Cerebellar cortex (tissue), 1 donor: ENCODE measurements at regions not wholly inside any gene's neighbourhood (a gene's known extent, or its start where the extent isn't known, plus 50 kb on each side); places are given as distances from the start of the nearest gene placed in this dataset.
"Not testable (repeated sequence)": the region's sequence is repeated elsewhere in the genome, so short reads cannot be mapped to it uniquely, and the experiment has no call there.

ENCODE experiments used
- DNase-seq: peaks from one replicate; pipeline ENCODE4 v3.0.0-alpha.2; 2015; ENCODE audit warnings: low spot score

DNA sequence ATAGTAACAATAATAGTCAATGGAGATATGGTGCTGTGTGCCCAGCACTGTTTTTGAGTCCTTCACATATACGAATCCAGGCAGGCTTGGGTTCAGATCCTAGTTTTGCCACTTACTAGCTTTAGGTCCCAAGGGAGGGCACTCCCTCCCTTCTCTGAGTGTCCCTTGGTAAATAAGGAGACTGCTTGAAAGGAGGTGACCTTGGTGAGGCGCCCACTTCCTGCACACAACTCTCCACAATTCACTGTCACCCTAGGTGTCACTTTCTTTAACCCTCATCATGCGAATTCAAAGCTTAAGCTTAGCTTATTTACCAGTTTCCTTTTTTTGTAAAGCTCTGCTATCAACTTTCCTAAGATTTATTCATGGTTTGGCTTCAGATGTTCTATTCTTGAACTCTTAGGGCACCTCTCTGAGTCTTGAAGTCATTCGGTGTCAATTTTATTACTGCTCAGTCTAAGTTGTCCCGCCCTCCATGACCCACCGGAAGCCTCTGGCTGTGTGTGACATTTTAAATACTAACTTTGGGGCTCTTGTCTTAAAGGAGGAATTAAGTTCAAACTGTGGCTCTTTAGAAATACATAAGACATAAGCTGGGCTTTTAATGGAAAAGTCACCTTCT, 170.7 kb upstream of the ZNF618 start:
- no peak for DNase-seq

DNA sequence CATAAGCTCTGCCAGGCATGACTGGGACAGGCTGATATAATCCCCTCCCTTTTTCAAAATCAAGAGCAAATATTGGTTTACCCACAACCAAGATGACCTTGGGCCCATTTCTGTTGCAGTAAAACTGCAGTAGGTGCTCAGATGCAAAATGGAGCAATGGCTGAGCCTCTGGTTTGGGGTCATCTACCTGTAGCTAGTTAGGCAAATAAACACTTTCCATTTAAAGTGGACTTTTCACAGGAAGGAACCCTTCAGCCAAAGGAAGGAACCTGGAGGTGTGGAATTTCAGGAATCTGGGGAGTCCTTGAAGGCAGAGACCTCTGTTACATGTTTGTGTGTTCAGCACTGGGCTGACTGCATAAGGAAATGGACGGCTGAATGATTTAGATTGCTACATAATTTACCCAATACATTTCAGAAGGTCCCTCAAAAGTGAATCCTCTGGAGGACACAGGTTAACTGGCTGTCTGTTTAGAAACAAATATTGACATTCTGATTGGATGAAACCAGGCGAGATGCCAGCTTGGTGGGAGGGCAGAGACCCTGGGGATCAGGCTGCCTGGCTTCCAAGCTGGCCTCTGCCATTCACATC, 170.1 kb upstream of the ZNF618 start:
- no peak for DNase-seq

DNA sequence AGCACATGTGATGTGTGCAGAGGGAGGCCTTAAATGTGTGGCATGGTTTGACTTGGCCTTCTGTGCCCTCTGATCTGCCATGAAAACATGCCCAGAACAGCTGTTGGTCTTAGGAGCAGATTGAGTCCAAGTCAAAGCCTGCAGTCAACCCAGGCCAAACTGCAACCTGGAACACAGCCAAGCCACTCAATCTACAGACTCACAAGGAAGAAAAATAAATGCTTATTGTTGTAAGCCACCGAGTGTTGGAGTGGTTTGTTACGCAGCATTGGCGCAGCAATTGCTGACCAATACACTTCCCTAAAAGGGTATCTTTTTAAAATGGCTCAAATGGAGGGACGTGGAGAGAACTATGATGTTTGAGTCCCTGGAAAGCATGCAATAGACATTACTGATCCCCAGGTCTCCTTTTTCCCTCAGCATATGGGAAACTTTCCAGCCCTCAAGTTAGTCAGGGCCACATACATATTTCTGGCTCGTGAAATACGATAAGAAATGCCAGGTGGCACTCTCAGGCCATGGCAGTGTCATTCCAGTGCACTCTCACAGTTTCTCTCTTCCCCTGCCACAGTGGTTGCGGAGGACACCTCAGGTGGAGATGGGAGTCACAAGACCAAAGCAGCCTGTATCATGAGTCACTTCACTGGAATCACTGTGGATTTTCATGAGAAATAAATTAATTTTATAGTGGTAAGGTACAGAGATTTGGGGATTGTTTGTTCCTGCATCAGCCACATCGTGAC, 168.0 kb upstream of the ZNF618 start:
- no peak for DNase-seq

DNA sequence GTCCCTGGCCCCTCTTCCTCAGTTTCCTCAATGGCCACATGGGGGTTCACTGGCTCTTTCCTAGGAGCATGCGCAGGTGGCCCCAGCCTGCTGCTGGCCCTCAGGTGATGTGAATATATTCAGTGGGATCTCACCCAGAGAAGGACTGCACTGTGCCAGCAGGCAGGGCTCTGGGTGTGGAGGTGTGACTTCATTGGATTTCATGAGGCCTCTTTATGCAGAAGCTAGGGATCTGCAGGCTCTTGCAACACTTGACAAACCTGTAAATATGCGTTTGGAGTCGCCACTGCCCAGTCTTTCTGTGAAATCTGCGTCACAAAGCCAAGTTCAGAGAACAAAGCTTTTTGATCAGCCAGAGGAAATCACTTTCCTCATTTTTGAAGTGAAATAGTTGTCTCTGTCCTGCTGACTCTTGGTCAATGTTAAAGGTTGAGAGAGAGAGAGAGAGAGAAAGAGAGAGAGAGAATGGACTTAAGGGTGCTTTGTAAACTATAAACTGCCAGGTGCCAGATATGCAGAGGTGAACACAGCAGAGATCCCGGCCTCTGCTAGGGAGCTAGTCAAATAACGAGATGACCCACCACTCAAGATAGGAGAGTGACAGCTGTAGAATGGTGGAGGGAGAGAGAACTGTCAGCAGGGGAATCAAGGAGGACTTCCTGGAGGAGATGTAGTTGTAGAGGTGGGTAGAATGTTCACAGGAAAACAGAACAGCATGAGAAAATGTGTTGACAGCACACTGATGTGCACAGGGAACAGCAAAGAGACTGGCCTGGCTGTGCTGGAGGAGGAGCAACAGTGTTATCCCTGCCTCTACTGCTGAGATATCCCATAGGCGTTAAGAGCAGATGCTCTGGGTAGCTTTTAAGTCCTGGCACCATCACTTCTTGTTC, 167.0 kb upstream of the ZNF618 start:
- DNase-seq, result no peak

- no peak for DNase-seq
Observed at GRCh38 chr9:113709721-113710120, 166.4 kb upstream of the ZNF618 start.

GRCh38 chr9:113711251-113711650, 164.9 kb upstream of the ZNF618 start:
- no peak for DNase-seq

DNA sequence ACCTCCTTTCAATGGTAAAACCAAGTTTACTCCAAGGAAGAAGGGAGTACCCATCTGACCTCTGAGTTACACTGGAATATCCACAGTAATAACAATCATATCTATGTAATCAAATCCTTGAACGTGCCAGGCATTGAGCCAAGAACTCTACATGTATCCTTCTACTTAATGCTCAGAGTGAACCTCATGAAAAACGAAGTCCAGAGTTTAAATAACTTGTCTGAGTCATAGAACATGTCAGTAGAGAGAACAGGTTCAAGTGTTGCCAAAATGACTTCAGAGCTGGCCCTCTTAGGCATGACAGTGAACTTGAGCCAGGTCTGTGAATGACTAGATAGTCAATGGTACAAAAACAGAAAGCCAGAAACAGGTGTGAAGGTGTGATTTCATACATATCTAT, 164.1 kb upstream of the ZNF618 start:
- DNase-seq, result no peak

DNA sequence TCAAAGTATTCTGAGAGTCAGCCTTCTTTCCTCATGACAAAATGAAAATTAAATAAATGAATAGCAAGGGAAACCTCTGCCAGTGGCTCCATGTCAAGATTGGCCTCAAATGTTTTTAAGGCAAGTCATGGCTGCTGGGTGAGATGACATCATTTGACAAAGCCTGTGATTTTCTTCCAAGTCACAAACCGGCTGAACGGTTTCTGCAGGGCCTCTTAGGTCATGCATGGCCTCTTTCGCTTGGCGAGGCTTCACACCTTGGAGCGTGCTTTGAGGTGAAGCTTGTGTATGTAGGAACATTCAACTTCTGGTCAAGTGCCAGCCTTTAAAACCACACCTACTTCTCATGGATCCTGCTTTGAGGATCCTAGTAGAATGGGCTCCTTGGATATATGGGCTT, 161.0 kb upstream of the ZNF618 start:
- DNase-seq, result no peak

GRCh38 chr9:113719919-113720318, 156.2 kb upstream of the ZNF618 start:
- DNase-seq, result no peak

DNA sequence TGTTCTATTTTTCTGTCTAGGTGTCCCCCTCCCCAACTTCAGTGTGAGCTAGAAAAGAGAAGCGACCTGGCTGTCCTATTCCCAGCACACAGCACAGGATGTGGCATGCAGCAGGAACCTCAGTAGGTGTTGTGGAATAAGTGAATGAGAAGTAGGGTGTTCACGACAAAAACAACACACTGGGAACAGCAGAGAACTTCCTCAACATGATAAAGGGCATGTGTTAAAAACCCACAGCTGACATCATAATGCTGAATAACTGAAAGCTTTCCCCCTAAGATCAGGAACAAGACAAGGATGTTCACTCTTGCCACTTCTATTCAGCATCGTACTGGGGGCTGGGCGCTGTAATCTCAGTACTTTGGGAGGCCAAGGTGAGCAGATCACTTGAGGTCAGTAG, 155.6 kb upstream of the ZNF618 start:
- DNase-seq, result no peak

DNA sequence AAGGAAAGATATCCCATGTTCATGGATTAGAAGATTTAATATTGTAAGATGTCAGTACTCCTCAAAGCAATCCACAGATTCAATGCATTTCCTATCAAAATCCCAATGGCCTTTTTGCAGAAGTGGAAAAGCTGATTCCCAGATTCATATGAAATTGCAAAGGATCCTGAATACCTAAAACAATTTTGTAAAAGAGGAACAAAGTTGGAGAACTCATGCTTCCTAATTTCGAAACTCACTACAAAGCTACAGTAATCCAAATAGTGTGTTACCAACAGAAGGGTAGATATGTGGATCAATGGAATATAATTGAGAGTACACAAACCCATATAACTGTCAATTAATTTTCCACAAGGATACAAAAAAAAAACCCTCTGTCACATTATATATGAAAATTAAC, 154.3 kb upstream of the ZNF618 start:
- no peak for DNase-seq

- DNase-seq, result no peak
Observed at GRCh38 chr9:113724202-113724601, 151.9 kb upstream of the ZNF618 start.

DNA sequence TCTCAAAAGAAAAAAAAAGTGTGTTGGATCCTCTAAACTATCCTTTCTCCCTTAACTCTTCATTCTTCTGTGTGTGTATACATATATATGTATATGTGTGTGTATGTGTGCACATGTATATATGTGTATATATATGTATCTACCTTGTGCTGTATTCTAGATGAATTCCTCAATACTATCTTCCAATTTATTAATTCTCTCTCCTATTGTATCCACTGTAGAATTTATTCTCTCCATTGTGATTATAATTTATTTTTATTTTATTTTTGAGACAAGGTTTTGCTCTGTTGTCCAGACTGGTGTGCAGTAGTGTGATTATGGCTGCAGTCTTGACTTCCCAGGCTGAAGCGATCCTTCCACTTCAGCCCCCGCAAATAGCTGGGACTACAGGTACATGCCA, 147.1 kb upstream of the ZNF618 start:
- DNase-seq, result no peak

DNA sequence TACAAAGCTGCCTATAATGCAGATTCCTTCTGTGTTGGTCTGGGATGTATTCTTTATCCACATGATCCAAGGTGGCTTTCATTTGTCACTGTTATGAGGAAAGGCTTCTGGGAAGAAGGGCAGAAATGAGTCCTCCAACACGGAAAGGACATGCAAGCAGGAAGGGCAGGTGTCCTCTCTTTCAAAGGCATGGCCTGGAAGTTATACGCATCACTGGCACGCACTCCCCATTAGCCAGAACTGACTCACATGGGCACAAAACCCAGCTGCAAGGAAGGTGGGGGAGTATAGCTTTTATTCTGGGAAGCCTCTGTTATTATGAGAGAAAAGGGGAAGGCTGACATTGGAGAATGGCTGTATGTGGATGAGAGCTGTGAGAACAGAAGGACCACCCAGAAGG, 141.3 kb upstream of the ZNF618 start:
- DNase-seq, result no peak

- peak; percentile 61 for DNase-seq
Observed at GRCh38 chr9:113737517-113738271, 138.4 kb upstream of the ZNF618 start.

GRCh38 chr9:113738496-113738892, 137.6 kb upstream of the ZNF618 start:
- peak; percentile 0 for DNase-seq

GRCh38 chr9:113738893-113739604, 137.1 kb upstream of the ZNF618 start:
- peak; percentile 1 for DNase-seq

- not testable (repeated sequence) for DNase-seq
Observed at GRCh38 chr9:113739605-113740507, 136.3 kb upstream of the ZNF618 start.

GRCh38 chr9:113740508-113741500, 135.3 kb upstream of the ZNF618 start:
- not testable (repeated sequence) for DNase-seq
